ENCODE measurements at regions not wholly inside any gene's neighbourhood (a gene's known extent, or its start where the extent isn't known, plus 50 kb on each side); places are given as distances from the start of the nearest gene placed in this dataset.

DNA sequence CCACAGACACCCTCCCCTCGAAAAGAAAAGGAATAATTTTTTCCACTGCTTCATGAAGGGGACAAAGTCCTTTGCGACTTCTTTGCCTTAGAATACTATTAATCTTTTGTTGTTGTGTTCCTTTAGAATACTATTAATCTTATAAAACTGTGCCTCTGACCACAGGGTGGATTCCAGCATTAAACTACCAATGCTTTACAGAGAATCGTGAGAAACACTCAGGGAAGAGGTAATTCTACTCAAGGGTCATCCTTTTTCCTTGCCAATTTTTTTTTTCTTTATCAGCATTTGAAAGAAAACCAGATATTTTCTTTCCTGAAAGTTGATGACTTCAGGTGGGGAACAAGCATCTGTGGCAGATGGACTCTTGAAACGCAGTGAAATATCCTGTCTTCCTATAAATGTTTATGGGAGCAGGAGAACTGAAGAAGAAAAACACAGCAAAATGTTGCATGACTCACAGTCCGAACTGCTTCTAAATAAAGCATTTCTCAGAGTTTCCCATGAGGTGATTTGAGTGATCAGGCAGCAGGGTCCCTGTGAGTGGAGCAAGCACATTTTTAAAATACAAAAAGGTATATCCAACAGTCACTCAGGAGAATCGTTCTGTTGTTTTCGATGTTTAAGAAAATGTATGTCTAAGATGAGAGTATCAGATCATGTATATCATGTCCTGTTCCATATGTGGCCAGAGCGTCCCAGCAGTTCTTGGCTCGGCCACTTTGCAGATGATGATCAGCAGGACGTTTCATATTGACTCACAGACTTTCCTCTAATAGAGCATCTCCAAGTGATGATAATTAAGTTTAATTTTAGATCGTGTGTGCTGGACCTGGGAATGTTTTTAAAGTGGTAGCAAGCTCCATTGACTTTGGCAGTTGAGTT is 154.2 kb upstream of the RUNX1 start:
- DNase-seq (ENCODE audit: low read depth in 1 of 2, low spot score in 1 of 2), result no peak
- Histone ChIP-seq H3K27ac (replicated peaks) (no peak overlapping the region), H3K27me3 (ENCODE audit: insufficient read depth, poor library complexity, severe bottlenecking) (no peaks in the 10 kb centered on the region), H3K4me3 (replicated peaks; ENCODE audit: insufficient read depth, low read length) (no peak overlapping the region)
- TF ChIP-seq SPI1 (IDR thresholded peaks at IDR 0.05; ENCODE audit: borderline replicate concordance, low read depth), result no peak
- no peak for TF ChIP-seq POLR2AphosphoS5 (IDR thresholded peaks at IDR 0.05; ENCODE audit: low read depth)
- no peak for TF ChIP-seq GABPA (IDR thresholded peaks at IDR 0.05; ENCODE audit: low read depth)
- TF ChIP-seq, protein P1, sequence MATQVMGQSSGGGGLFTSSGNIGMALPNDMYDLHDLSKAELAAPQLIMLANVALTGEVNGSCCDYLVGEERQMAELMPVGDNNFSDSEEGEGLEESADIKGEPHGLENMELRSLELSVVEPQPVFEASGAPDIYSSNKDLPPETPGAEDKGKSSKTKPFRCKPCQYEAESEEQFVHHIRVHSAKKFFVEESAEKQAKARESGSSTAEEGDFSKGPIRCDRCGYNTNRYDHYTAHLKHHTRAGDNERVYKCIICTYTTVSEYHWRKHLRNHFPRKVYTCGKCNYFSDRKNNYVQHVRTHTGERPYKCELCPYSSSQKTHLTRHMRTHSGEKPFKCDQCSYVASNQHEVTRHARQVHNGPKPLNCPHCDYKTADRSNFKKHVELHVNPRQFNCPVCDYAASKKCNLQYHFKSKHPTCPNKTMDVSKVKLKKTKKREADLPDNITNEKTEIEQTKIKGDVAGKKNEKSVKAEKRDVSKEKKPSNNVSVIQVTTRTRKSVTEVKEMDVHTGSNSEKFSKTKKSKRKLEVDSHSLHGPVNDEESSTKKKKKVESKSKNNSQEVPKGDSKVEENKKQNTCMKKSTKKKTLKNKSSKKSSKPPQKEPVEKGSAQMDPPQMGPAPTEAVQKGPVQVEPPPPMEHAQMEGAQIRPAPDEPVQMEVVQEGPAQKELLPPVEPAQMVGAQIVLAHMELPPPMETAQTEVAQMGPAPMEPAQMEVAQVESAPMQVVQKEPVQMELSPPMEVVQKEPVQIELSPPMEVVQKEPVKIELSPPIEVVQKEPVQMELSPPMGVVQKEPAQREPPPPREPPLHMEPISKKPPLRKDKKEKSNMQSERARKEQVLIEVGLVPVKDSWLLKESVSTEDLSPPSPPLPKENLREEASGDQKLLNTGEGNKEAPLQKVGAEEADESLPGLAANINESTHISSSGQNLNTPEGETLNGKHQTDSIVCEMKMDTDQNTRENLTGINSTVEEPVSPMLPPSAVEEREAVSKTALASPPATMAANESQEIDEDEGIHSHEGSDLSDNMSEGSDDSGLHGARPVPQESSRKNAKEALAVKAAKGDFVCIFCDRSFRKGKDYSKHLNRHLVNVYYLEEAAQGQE (IDR thresholded peaks at IDR 0.05; ENCODE audit: insufficient replicate concordance, low read depth), result no peak
- TF ChIP-seq, protein P2, sequence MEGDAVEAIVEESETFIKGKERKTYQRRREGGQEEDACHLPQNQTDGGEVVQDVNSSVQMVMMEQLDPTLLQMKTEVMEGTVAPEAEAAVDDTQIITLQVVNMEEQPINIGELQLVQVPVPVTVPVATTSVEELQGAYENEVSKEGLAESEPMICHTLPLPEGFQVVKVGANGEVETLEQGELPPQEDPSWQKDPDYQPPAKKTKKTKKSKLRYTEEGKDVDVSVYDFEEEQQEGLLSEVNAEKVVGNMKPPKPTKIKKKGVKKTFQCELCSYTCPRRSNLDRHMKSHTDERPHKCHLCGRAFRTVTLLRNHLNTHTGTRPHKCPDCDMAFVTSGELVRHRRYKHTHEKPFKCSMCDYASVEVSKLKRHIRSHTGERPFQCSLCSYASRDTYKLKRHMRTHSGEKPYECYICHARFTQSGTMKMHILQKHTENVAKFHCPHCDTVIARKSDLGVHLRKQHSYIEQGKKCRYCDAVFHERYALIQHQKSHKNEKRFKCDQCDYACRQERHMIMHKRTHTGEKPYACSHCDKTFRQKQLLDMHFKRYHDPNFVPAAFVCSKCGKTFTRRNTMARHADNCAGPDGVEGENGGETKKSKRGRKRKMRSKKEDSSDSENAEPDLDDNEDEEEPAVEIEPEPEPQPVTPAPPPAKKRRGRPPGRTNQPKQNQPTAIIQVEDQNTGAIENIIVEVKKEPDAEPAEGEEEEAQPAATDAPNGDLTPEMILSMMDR (IDR thresholded peaks at IDR 0.05; ENCODE audit: insufficient read depth, low read length), result no peak

DNA sequence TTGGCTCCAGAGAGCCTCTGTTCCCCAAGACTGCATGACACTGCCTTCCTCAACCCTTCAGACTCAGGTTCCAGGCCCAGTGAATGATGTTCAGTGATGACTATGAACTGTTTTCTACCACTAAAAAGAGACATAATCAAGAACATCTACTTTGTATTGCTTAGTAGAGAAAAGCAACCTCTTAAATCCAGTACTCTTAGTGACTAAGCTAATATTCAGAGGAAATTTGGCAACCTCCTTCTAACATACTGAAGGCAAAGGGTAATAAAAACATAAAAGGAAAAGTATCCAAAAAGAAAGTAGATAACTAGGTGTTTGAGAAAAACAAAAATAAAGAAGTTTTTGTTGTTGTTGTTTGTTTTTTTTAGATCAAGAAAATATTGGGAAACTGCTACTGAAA is 153.3 kb upstream of the RUNX1 start:
- Histone ChIP-seq H3K27ac (replicated peaks) (no peak overlapping the region), H3K27me3 (ENCODE audit: insufficient read depth, poor library complexity, severe bottlenecking) (no peaks in the 10 kb centered on the region), H3K4me3 (replicated peaks; ENCODE audit: insufficient read depth, low read length) (no peak overlapping the region)
- TF ChIP-seq SPI1 (IDR thresholded peaks at IDR 0.05; ENCODE audit: borderline replicate concordance, low read depth) (no peak), GABPA (IDR thresholded peaks at IDR 0.05; ENCODE audit: low read depth) (no peak), POLR2AphosphoS5 (IDR thresholded peaks at IDR 0.05; ENCODE audit: low read depth) (no peak)
- TF ChIP-seq, protein P2 (IDR thresholded peaks at IDR 0.05; ENCODE audit: insufficient read depth, low read length), result no peak
- TF ChIP-seq, protein P1 (IDR thresholded peaks at IDR 0.05; ENCODE audit: insufficient replicate concordance, low read depth), result no peak
- no peak for DNase-seq (ENCODE audit: low read depth in 1 of 2, low spot score in 1 of 2)

DNA sequence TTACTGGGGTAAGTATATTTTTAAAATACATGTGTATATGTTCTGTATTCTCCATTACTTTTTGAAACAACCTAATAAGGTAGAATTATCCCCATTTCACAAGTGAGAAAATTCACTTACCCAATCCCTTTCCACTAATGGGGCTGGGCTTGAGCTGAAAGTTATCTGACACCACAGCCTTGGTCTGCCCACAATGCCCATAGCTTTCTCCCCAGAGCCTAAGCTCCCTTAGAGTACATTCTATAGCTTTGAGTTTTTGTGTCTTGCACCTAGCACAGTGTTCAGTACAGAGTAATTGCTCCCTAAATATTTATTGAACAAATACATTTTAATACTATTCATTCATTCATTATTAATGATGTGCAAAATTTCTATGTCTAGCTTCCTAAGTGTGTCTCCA is 152.7 kb upstream of the RUNX1 start:
- no peak overlapping the region for H3K4me3 ChIP-seq (replicated peaks; ENCODE audit: insufficient read depth, low read length)
- TF ChIP-seq, protein P1 (IDR thresholded peaks at IDR 0.05; ENCODE audit: insufficient replicate concordance, low read depth), result no peak
- TF ChIP-seq GABPA (IDR thresholded peaks at IDR 0.05; ENCODE audit: low read depth), result no peak
- TF ChIP-seq, protein P2 (IDR thresholded peaks at IDR 0.05; ENCODE audit: insufficient read depth, low read length), result no peak
- TF ChIP-seq SPI1 (IDR thresholded peaks at IDR 0.05; ENCODE audit: borderline replicate concordance, low read depth), result no peak
- TF ChIP-seq POLR2AphosphoS5 (IDR thresholded peaks at IDR 0.05; ENCODE audit: low read depth), result no peak
- H3K27me3 ChIP-seq (ENCODE audit: insufficient read depth, poor library complexity, severe bottlenecking), result no peaks in the 10 kb centered on the region
- H3K27ac ChIP-seq (replicated peaks), result no peak overlapping the region
- no peak for DNase-seq (ENCODE audit: low read depth in 1 of 2, low spot score in 1 of 2)

Measured in HL-60 (cell line).